ENCODE measurements at regions not wholly inside any gene's neighbourhood (a gene's known extent, or its start where the extent isn't known, plus 50 kb on each side); places are given as distances from the start of the nearest gene placed in this dataset.

DNA sequence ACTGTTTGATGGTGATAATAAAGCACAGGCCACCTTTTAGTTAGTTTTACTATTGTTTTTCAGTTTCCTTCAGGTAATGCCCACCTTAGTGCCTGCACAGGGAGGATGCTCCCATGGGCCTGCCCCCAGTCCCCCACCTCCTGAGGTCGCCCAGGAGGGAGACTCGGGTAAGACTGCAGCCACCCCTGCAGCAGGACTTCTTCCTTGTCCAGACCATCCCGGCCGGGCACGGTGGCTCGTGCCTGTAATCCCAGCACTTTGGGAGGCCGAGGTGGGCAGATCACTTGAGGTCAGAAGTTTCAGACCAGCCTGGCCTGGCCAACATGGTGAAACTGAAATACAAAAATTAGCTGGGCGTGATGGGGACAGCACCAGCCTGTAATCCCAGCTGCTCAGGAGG, 68.1 kb upstream of the TANC1 start (continued):
- TF ChIP-seq, protein P1, sequence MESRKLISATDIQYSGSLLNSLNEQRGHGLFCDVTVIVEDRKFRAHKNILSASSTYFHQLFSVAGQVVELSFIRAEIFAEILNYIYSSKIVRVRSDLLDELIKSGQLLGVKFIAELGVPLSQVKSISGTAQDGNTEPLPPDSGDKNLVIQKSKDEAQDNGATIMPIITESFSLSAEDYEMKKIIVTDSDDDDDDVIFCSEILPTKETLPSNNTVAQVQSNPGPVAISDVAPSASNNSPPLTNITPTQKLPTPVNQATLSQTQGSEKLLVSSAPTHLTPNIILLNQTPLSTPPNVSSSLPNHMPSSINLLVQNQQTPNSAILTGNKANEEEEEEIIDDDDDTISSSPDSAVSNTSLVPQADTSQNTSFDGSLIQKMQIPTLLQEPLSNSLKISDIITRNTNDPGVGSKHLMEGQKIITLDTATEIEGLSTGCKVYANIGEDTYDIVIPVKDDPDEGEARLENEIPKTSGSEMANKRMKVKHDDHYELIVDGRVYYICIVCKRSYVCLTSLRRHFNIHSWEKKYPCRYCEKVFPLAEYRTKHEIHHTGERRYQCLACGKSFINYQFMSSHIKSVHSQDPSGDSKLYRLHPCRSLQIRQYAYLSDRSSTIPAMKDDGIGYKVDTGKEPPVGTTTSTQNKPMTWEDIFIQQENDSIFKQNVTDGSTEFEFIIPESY (IDR thresholded peaks at IDR 0.05; ENCODE audit: extremely low read depth, insufficient replicate concordance, low read length): no peak
- TF ChIP-seq SRF (IDR thresholded peaks at IDR 0.05; ENCODE audit: low read depth) (no peak), JUND (IDR thresholded peaks at IDR 0.05) (no peak), SIN3A (IDR thresholded peaks at IDR 0.05; ENCODE audit: low read depth) (no peak), EGR1 (IDR thresholded peaks at IDR 0.05; ENCODE audit: low read depth) (no peak)

DNA sequence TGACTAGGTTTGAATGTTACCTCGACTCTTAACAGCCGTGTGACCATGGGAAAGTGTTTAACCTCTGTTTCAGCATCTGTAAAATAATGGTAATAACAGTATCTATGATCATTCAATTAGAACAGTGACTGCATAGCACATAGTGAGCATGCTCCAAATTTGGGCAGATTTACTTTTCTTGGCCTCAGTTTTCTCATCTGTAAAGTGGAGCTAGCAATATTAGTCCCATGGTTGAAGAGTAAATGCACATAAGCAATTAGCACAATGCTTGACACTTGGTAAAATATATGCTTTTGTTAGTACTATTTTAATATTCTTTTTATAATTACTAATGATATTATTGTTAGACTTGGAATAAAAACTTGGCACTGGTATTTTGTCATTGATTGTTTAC, 66.4 kb upstream of the TANC1 start:
- H4K20me1 ChIP-seq (ENCODE audit: insufficient read depth): no peaks in the 10 kb centered on the region
- CTCF ChIA-PET: interaction anchor here (0.8 to 3.9 kb wide), 4 partner anchors 215 to 1066 kb away, joined by 4 to 29 read pairs (median 4); no protein-coding TSS in a partner anchor
- POLR2A ChIA-PET: no interaction called here
- peak overlapping the region; percentile 86 for H2AFZ ChIP-seq (ENCODE audit: low read depth, low read length, poor library complexity, severe bottlenecking)
- no TSS peak for BruUV-seq (replicated peaks)
- H3K9me2 ChIP-seq (ENCODE audit: insufficient read depth): no peaks in the 10 kb centered on the region
- no peaks in the 10 kb centered on the region for H3K36me3 ChIP-seq (ENCODE audit: control insufficient read depth in 1 of 2, insufficient read depth in 2 of 2, low read length in 2 of 2)
- H3K27me3 ChIP-seq (ENCODE audit: insufficient read depth, low read length): no peaks in the 10 kb centered on the region
- no peaks in the 10 kb centered on the region for H3K9me3 ChIP-seq (ENCODE audit: control insufficient read depth in 1 of 2, insufficient read depth in 1 of 2, low read depth in 1 of 2, low read length in 2 of 2)
- DNase-seq (ENCODE audit: low read depth, low spot score) (no peak), ATAC-seq (no peak)
- no peak overlapping the region for H3K27ac ChIP-seq (ENCODE audit: low read depth, low read length)
- intact Hi-C loops (cut with micrococcal nuclease): loop anchor here (5.0 to 10.0 kb wide), 3 partner anchors 813 to 1063 kb away; partner anchors contain the start of gene MARCHF7
- H3K4me1 ChIP-seq (ENCODE audit: control insufficient read depth in 1 of 2, insufficient read depth in 2 of 2, low read length in 2 of 2): peaks cover 0 to 4% of the 10 kb centered on the region in 2 experiments; a peak in 1 of 4 replicates
- peak overlapping the region; percentile 74 for H3K4me2 ChIP-seq (ENCODE audit: low read length)
- no peaks in the 10 kb centered on the region for H3K79me2 ChIP-seq (ENCODE audit: insufficient read depth, low read length)
- H3K9ac ChIP-seq (ENCODE audit: low read length): no peak overlapping the region
- no peak overlapping the region for H3K4me3 ChIP-seq (replicated peaks in 1 of 2; ENCODE audit: low read depth in 1 of 2, low read length in 2 of 2)
- RAD21 ChIA-PET (ENCODE audit: low non-redundant PET in 1 of 2, low total read pairs in 2 of 2, uncharacterized antibody in 2 of 2, unreplicated experiment in 2 of 2): interaction anchor here (0.8 to 1.9 kb wide), 4 partner anchors 134 to 223 kb away, joined by 3 to 7 read pairs (median 4); no protein-coding TSS in a partner anchor
- TF ChIP-seq ZFX (IDR thresholded peaks at IDR 0.05): no peak
- TF ChIP-seq CBX3 (IDR thresholded peaks at IDR 0.05; ENCODE audit: low read depth): no peak
- no peak for TF ChIP-seq CEBPB (IDR thresholded peaks at IDR 0.05; ENCODE audit: low read depth)
- TF ChIP-seq YY1 (IDR thresholded peaks at IDR 0.05; ENCODE audit: extremely low read depth, insufficient replicate concordance, low read depth, low read length): no peak
- TF ChIP-seq, protein P1 (IDR thresholded peaks at IDR 0.05; ENCODE audit: extremely low read depth, insufficient replicate concordance, low read length): no peak
- TF ChIP-seq POLR2AphosphoS5 (IDR thresholded peaks at IDR 0.05; ENCODE audit: low read depth, low read length): no peak
- no peak for TF ChIP-seq SRF (IDR thresholded peaks at IDR 0.05; ENCODE audit: low read depth)
- TF ChIP-seq EGR1 (IDR thresholded peaks at IDR 0.05; ENCODE audit: low read depth): no peak
- no peak for TF ChIP-seq ATF3 (IDR thresholded peaks at IDR 0.05)
- TF ChIP-seq RAD21 (IDR thresholded peaks at IDR 0.05; ENCODE audit: low read depth): no peak
- no peak for TF ChIP-seq SIN3A (IDR thresholded peaks at IDR 0.05; ENCODE audit: low read depth)
- TF ChIP-seq CTCF (IDR thresholded peaks at IDR 0.05 in 2 of 3, conservative IDR thresholded peaks at IDR 0.05 in 1 of 3; ENCODE audit: borderline replicate concordance in 1 of 3, insufficient read depth in 1 of 3, low read depth in 2 of 3, low read length in 2 of 3): no peak
- TF ChIP-seq ZNF274 (IDR thresholded peaks at IDR 0.05; ENCODE audit: low read depth, low read length): no peak
- no peak for TF ChIP-seq JUND (IDR thresholded peaks at IDR 0.05)
- TF ChIP-seq ELF1 (IDR thresholded peaks at IDR 0.05; ENCODE audit: borderline replicate concordance, low read depth): no peak
- no peak for TF ChIP-seq FOSL1 (IDR thresholded peaks at IDR 0.05; ENCODE audit: low read depth)
- TF ChIP-seq TCF7L2 (IDR thresholded peaks at IDR 0.05; ENCODE audit: borderline replicate concordance, extremely low read depth, insufficient read depth, insufficient read length): no peak
- TF ChIP-seq, protein P2, sequence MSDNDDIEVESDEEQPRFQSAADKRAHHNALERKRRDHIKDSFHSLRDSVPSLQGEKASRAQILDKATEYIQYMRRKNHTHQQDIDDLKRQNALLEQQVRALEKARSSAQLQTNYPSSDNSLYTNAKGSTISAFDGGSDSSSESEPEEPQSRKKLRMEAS (IDR thresholded peaks at IDR 0.05): no peak
- TF ChIP-seq EZH2phosphoT487 (IDR thresholded peaks at IDR 0.05; ENCODE audit: borderline replicate concordance): no peak
